Activated CD4-positive, alpha-beta T cell treated with anti-CD3 and anti-CD28 coated beads, Interleukin-2, amount 50 U/mL, for 4 hours (primary cell): ENCODE measurements at regions not wholly inside any gene's neighbourhood (a gene's known extent, or its start where the extent isn't known, plus 50 kb on each side); places are given as distances from the start of the nearest gene placed in this dataset.

Experiments used
- DNase-seq, 2 experiments: peaks; one replicate each; pipeline ENCODE4 v3.0.0-alpha.2; 2020

DNA sequence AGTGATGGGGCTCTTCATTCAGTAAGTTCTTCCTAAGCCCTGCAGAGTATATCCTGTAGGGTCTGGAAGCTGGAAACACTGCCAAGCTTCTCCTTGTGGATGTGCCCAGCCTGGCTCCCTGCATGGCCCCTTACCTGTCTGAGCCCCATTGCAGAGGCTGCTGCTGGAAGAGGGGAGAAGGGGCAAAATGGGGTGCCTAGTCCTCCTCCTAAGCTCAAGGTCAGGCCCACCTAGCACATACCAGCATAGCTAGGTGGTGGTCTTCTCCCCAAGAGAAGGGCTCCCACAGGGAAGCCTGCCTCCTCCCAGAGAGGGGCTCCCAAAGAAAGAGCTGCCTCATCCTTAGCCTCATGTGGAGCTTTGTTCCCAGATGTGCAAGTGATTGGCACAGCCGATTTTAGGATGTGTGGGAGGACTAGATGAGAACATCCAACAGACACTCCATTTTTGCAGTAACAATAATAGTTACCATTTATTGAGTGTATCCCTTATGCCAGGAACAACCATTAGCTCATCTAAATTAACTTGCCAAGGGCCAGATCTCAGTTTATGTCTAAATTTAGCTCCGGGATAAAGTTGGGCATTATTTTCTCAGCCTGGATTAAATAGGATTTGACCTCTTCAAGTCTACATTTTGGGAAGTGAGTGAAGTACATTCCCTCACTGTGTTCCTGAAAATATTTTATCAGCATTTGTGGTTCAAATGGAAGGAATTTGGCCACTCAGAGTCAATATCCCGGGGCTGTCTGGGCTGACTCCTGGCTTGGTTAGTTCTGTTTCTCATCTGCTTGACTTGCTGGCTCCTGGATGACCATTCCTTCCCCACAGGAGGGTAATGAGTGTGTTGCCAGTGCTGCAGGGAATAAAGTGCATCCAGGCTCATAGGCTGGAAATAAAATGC is 291.1 kb upstream of the ROPN1 start:
- DNase-seq = no peak

DNA sequence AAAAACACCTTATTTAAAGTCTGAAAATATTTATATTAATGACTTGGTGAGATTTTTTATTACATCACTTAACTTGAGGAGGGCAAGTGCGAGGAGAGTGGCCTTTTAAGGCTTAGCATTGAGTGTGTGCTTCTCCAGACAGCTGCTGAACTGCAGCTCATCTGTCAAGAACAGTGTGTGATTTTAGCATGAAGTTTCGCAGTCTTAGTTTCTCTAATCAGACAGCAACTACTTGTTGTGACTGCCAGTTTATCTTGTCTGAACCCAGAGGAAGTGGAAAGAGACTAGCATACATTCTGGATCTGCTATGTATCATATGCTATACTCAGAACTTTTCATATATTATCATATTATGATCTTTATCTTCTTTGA is 291.7 kb upstream of the ROPN1 start:
- DNase-seq = no peak

GRCh38 chr3:124288996-124289395 is 297.1 kb upstream of the ROPN1 start:
- DNase-seq = no peak

- no peak for DNase-seq
These were observed 299.1 kb upstream of the ROPN1 start for GRCh38 chr3:124291008-124291407.

GRCh38 chr3:124292329-124292728 is 300.4 kb upstream of the ROPN1 start:
- no peak for DNase-seq

DNA sequence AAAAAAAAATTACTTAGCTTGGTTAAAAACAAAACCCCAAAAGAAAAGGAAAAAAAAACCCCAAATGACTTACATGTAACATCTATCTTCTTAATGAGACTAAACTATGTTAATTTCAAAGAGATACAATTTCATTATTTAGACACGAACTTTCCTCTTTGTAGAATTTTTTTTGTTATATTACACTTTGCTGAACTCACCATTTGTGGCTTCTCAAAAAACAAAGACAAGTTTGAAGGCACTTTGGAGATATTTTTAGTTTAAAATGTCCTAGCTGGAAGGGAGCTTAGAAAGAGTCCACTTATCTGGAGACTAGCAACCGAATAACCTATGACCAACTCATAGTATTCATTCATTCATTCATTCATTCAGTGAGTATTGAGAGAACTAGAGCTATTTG is 301.7 kb upstream of the ROPN1 start:
- no peak for DNase-seq

GRCh38 chr3:124295362-124295761 is 303.4 kb upstream of the ROPN1 start:
- no peak for DNase-seq

DNA sequence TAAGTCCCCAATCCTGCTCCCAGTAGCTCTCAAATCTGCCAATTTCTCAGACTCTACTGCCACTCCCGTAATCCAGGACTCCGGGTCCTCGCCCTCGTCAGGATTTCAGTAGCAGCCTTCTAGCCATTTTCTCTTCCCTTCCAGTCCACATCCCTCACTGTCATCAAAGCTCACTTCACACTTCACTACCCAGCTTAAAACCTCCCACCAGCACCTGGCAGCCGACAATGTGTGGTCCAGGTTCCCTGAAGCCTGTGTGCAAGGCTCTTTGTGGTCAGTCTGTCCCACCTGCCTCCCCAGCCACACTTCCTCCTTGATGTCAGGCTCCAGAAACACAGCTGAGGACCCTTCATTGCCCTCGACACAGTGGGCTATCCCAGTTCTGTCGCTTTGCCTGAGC is 304.5 kb upstream of the ROPN1 start:
- DNase-seq = no peak

GRCh38 chr3:124297062-124297980 is 305.4 kb upstream of the ROPN1 start:
- DNase-seq = no peak

DNA sequence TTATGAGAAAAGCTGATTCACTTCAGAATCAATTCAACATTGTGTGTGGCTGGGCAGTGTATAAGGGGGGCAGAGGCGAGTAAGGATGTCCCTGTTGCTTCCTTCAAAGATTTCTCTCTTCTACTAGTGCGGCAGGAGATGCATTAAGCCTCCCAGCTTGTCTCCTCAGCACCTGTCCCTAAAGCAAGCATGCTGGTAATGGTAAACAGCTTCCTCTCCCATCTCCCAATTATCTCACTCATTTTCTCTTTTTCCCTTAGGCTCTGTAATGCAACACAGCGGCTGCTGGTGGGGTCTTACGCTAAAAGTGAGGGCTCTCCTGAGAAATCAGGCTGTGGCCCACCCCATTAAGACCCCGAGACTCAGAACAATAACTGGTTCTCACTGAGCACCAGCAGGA is 306.4 kb upstream of the ROPN1 start:
- no peak for DNase-seq

- no peak for DNase-seq
These were observed 307.0 kb upstream of the ROPN1 start for GRCh38 chr3:124298951-124299350.

DNA sequence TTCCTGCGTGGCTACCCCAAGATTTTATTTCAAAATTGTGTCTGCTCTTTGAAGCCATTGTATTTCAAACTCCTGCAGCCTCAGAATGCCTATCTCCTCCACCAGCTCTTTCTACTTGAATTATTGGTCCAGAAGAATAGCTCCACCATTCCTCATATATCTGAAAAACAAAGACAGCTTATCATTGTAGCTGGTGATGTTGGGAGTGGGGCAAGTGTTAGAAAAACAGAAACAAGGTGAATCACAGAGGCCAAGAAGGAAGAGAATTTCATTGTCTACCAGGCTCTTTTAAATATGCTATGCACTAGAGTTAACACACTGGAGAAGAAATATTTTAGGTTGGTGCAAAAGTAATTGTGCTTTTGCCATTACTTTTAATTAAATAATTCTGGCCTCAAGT is 307.9 kb upstream of the ROPN1 start:
- DNase-seq = no peak

- DNase-seq = no peak
These were observed 308.5 kb upstream of the ROPN1 start for GRCh38 chr3:124300416-124300815.

GRCh38 chr3:124303305-124303910 is 311.5 kb upstream of the ROPN1 start:
- DNase-seq = no peak

DNA sequence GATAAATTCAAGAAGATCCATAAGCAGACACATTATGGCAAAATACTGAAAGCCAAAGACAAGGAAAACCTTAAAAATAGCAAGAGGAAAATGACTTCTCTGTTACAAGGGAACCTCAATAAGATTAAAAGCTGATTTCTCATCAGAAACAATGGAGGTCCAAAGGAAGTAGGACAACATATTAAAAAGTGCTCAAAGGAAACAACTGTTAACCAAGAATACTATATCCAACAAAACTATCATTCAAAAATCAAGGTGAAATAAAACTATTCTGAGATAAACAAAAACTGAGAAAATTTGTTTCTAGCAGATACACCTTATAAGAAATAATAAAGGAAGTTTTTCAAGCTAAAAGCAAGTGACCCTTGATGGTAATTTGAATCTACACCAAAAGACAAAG is 314.7 kb upstream of the ROPN1 start:
- DNase-seq = no peak

DNA sequence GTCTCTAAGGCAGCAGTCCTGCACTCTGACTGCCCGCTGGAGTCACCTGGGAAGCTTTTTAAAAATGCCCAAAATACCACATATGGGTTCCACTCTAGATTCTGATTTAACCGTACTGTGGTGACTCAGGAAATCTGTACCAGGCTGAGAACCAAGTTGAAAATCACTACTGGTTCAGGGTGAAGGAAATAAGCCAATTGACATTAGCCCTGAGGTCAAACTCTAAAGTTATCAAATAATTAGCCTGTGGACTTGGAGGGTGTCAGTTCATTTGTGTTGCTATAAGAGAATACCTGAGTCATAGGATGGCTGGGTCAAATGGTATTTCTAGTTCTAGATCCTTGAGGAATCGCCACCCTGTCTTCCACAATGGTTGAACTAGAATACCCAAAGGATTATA is 321.7 kb upstream of the ROPN1 start:
- no peak for DNase-seq

- DNase-seq = no peak
These were observed 323.5 kb upstream of the ROPN1 start for GRCh38 chr3:124315215-124316033.

- DNase-seq = no peak
These were observed 324.0 kb upstream of the ROPN1 start for GRCh38 chr3:124316034-124316287.

DNA sequence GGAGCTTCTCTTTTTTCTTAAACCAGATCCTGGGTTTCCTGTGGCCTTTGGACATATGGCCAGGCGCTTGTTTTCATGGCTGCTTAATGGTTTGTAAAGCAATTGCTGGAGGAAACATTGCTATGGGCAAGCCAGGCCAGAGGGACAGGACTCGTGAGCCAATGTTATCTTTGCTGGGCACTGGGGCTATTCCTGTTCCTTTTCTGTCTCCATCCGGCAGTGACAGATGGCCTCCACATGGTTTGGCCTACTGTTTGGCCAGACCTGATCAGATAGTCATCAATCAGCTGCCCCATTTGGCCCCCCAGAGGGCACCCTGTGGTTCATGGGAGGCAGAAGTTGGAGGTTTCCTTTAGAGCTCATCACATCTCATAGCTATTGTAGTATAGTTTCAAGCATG is 326.1 kb upstream of the ROPN1 start:
- DNase-seq = no peak

DNA sequence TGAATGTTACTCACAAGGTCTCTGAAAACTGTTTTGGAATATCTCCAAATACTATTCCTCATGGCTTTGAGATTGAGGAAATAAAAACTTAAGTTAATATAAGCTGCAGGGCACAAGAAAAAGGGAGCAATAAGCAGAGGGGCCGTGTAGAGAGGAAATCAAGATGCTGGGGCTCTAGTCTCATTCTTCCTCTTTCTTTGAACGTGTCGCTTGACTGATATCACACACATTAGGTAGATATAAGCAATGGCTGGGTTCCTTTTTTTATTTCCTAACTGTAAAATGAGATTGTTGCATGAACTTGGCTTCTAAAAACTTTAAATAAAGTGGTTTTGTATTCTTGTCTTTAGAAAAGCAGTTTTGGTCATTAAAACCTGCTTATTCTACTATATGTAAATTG is 326.7 kb upstream of the ROPN1 start:
- DNase-seq = no peak

DNA sequence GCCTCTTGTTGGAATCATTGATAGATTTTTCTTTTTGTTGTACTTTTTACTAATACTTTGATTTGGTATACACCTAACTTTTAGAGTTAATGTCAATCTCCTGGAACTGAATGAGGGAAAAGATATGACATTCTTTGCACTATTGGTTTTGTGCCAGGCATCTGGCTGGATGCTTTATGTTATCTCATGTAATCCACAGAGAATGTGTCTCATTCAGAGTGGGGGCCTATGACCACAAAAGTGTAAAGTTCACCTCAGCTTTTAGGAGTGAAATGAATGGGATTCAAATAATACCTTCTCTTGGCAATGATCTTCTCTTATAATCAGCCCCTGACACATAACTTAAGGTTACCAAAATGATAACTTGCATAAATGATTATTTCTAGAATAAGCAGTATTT is 329.1 kb upstream of the ROPN1 start:
- no peak for DNase-seq

GRCh38 chr3:124322309-124322880 is 330.5 kb upstream of the ROPN1 start:
- no peak for DNase-seq

DNA sequence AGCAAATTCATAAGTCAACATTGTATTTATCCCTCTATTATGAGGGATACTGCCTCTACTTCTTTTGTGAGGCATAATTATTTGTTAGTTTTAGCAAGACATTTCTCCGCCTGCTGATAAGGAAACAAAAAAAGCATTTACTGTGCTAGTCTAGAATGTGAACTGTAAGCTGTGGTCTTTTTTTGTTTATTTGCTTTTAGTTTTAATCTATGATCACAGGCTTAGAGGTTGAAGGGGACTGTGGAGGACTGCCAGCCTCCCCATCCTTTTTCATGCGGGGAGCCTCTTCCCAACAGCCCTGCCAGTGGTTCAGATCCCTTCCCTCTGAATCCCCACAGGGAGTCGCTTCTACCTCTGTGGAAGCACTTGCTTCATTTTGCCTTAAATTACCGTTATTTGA is 331.0 kb upstream of the ROPN1 start:
- DNase-seq = no peak
